VCaP (cell line): ENCODE measurements at regions not wholly inside any gene's neighbourhood (a gene's known extent, or its start where the extent isn't known, plus 50 kb on each side); places are given as distances from the start of the nearest gene placed in this dataset.

Source experiments
- H3K27ac ChIP-seq: fragments of 450-650 bp; 2 replicates; pipeline ENCODE4 v1.5.1; 2017
- CTCF ChIP-seq: fragments of 450-650 bp; conservative IDR thresholded peaks from 2 replicates; pipeline ENCODE4 v1.5.1; 2017; ENCODE audit warnings: mild to moderate bottlenecking, moderate library complexity

GRCh38 chr16:27736431-27736830 is 186.5 kb downstream of the KATNIP start:
- TF ChIP-seq CTCF = no peak
- H3K27ac ChIP-seq = no peak overlapping the region

GRCh38 chr16:27737513-27737912 is 187.6 kb downstream of the KATNIP start:
- TF ChIP-seq CTCF = no peak
- H3K27ac ChIP-seq = no peak overlapping the region
